Nephron progenitor cell (in vitro differentiated cells): ENCODE measurements at regions not wholly inside any gene's neighbourhood (a gene's known extent, or its start where the extent isn't known, plus 50 kb on each side); places are given as distances from the start of the nearest gene placed in this dataset.

ENCODE experiments used
- DNase-seq: peaks from one replicate; pipeline ENCODE4 v3.0.0; 2021
- H3K27ac Mint-ChIP-seq: 2 replicates; pipeline ENCODE4 v1.8.0; 2021; ENCODE audit warnings: mild to moderate bottlenecking, moderate library complexity, mixed read lengths
- H3K27me3 Mint-ChIP-seq: 2 replicates; pipeline ENCODE4 v1.8.0; 2021; ENCODE audit warnings: mild to moderate bottlenecking, low read depth, mixed read lengths; ENCODE audit not compliant: poor library complexity
- H3K36me3 Mint-ChIP-seq: 2 replicates; pipeline ENCODE4 v1.8.0; 2021; ENCODE audit warnings: low read depth, mixed read lengths
- H3K4me1 Mint-ChIP-seq: 2 replicates; pipeline ENCODE4 v1.8.0; 2021; ENCODE audit warnings: mixed read lengths
- H3K4me3 Mint-ChIP-seq: 2 replicates; pipeline ENCODE4 v1.8.0; 2021; ENCODE audit warnings: mild to moderate bottlenecking, moderate library complexity, mixed read lengths
- H3K9me3 Mint-ChIP-seq: 2 replicates; pipeline ENCODE4 v1.8.0; 2021; ENCODE audit warnings: mild to moderate bottlenecking, moderate library complexity, mixed read lengths
- TF ChIP-seq, protein P1 (sequence below): fragments of 200-600 bp; sonication (generic); IDR thresholded peaks from 2 replicates; pipeline ENCODE4 v1.5.0; 2021; ENCODE audit warnings: antibody characterized with exemption

DNA sequence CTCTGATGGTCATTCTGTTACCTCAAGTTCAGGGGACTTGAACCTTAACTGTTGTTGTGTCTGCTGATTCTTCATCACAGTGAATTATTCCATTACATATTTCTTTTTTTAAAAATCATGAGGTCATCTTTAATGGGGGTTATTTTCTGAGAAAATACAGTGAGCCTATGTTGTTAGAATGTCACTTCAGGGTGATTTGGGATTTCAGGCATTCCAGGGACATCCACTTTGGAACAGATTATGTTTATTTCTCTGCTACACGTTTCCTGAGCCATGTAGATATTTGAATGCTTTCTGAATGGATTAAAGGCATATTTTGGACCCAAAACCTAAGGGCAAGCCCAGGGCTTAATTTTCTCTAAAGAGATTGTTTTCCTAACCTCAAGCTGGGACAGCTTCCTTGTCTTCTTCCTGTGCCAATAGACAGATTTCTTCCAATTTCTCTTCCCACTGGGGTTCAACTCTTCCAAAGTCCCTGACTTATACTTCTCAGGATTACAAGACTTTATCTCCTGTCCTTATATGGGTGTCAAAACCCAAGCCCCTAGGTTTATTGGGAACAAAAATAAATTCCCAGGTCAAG, 271.7 kb downstream of the ARHGAP12 start:
- Mint-ChIP-seq H3K36me3 (no peaks in the 10 kb centered on the region), H3K27ac (no peak overlapping the region), H3K4me3 (no peak overlapping the region), H3K9me3 (peaks cover 8% of the 10 kb centered on the region), H3K27me3 (no peaks in the 10 kb centered on the region), H3K4me1 (no peaks in the 10 kb centered on the region)
- TF ChIP-seq, protein P1, sequence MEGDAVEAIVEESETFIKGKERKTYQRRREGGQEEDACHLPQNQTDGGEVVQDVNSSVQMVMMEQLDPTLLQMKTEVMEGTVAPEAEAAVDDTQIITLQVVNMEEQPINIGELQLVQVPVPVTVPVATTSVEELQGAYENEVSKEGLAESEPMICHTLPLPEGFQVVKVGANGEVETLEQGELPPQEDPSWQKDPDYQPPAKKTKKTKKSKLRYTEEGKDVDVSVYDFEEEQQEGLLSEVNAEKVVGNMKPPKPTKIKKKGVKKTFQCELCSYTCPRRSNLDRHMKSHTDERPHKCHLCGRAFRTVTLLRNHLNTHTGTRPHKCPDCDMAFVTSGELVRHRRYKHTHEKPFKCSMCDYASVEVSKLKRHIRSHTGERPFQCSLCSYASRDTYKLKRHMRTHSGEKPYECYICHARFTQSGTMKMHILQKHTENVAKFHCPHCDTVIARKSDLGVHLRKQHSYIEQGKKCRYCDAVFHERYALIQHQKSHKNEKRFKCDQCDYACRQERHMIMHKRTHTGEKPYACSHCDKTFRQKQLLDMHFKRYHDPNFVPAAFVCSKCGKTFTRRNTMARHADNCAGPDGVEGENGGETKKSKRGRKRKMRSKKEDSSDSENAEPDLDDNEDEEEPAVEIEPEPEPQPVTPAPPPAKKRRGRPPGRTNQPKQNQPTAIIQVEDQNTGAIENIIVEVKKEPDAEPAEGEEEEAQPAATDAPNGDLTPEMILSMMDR, result no peak
- no peak for DNase-seq

DNA sequence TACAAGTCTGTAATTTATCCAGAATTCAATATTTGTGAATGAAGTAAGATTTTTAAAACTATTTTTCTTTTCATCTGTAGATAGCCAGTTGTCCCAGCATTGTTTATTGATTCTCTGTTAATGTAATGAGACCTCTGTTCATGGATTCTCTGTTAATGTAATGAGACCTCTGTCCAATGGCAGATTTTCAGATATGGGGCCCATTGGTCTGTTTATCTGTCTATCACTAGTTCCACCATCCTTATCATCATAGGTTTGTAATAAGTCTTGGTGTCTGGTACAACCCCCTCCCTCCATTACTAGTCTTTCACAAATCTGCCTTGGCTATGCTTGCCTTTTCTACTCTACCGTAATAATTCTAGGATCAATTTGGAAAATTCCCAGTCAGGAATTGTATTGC, 276.6 kb downstream of the ARHGAP12 start:
- TF ChIP-seq, protein P1, result no peak
- H3K36me3 Mint-ChIP-seq, result no peaks in the 10 kb centered on the region
- H3K27me3 Mint-ChIP-seq, result no peaks in the 10 kb centered on the region
- peaks cover 6% of the 10 kb centered on the region for H3K4me1 Mint-ChIP-seq
- no peak for DNase-seq
- H3K9me3 Mint-ChIP-seq, result peaks cover 8% of the 10 kb centered on the region
- no peak overlapping the region for H3K4me3 Mint-ChIP-seq
- H3K27ac Mint-ChIP-seq, result no peak overlapping the region

DNA sequence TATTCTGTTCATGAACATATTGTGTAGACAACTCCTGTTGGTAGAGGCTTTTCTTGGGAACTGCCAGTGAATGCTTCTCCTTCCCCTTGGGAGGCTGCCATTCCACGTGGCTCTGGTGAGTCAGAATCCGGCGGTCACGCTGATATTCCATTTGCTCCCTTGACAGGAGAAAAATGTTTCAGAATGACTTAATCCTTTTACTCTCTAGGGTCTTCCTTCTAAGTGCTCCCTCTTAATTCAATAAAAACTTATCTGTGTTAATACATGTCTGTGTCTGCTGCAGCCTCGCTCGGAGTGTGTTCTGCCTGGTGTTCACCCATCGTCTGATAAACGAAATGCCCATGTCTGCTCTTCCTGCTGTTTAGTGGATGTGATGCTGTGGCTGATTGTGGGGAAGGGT, 278.6 kb downstream of the ARHGAP12 start:
- Mint-ChIP-seq H3K27me3 (no peaks in the 10 kb centered on the region), H3K4me3 (no peak overlapping the region), H3K4me1 (peaks cover 6% of the 10 kb centered on the region), H3K9me3 (no peaks in the 10 kb centered on the region), H3K36me3 (no peaks in the 10 kb centered on the region), H3K27ac (no peak overlapping the region)
- DNase-seq, result no peak
- TF ChIP-seq, protein P1, result no peak

DNA sequence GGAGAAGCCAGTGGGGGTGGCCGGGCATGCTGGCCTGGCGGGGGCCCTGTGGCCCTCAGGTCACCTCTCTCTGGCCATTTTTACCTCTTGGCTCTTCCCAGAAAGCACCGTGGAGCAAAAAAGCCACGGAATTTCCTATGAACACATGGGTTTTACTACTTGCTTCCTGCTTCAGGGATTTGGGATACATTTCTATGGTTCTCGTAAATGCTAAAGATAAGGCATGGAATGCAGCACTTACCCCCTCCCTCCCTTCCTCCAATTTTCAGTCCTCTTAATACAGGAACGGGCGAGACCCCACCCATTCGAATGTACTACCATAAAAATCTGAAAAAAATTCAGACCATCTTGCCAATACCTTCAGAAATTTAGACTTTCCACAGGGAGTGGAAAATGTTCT, 279.7 kb downstream of the ARHGAP12 start:
- TF ChIP-seq, protein P1, result no peak
- no peak overlapping the region for H3K4me3 Mint-ChIP-seq
- no peaks in the 10 kb centered on the region for H3K36me3 Mint-ChIP-seq
- DNase-seq, result no peak
- no peaks in the 10 kb centered on the region for H3K9me3 Mint-ChIP-seq
- no peak overlapping the region for H3K27ac Mint-ChIP-seq
- peaks cover 4% of the 10 kb centered on the region for H3K27me3 Mint-ChIP-seq
- H3K4me1 Mint-ChIP-seq, result peaks cover 6% of the 10 kb centered on the region

DNA sequence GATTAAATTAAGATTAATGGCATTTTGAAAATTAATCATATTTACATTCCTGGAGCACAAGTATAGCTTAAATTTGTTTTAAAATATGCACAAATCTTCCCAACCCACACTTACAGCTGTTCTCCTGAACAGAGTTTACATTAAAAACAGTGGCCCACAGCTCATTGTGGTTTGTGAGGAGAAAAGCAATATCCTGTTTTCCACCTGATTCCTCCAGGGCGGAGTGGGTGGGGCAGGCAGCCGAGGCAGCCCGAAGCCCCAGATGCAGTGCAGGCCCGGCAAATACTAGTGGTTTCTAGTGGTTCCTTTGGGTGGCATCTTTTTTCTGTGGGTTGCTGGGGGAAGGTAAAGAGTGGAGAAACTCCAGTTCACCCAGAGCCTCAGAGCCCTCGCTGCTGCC, 280.8 kb downstream of the ARHGAP12 start:
- Mint-ChIP-seq H3K9me3 (peaks cover 4% of the 10 kb centered on the region), H3K36me3 (no peaks in the 10 kb centered on the region), H3K4me3 (no peak overlapping the region), H3K27me3 (peaks cover 4% of the 10 kb centered on the region), H3K27ac (no peak overlapping the region), H3K4me1 (peaks cover 6% of the 10 kb centered on the region)
- TF ChIP-seq, protein P1, result no peak
- DNase-seq, result no peak

- TF ChIP-seq, protein P1, result no peak
- peaks cover 4% of the 10 kb centered on the region for H3K27me3 Mint-ChIP-seq
- H3K9me3 Mint-ChIP-seq, result peaks cover 10% of the 10 kb centered on the region
- no peak for DNase-seq
- no peak overlapping the region for H3K4me3 Mint-ChIP-seq
- peaks cover 6% of the 10 kb centered on the region for H3K4me1 Mint-ChIP-seq
- no peaks in the 10 kb centered on the region for H3K36me3 Mint-ChIP-seq
- H3K27ac Mint-ChIP-seq, result no peak overlapping the region
Measured at GRCh38 chr10:31646519-31646918, 282.1 kb downstream of the ARHGAP12 start.
